ENCODE measurements at regions not wholly inside any gene's neighbourhood (a gene's known extent, or its start where the extent isn't known, plus 50 kb on each side); places are given as distances from the start of the nearest gene placed in this dataset.
"Not testable (repeated sequence)": the region's sequence is repeated elsewhere in the genome, so short reads cannot be mapped to it uniquely, and the experiment has no call there.

DNA sequence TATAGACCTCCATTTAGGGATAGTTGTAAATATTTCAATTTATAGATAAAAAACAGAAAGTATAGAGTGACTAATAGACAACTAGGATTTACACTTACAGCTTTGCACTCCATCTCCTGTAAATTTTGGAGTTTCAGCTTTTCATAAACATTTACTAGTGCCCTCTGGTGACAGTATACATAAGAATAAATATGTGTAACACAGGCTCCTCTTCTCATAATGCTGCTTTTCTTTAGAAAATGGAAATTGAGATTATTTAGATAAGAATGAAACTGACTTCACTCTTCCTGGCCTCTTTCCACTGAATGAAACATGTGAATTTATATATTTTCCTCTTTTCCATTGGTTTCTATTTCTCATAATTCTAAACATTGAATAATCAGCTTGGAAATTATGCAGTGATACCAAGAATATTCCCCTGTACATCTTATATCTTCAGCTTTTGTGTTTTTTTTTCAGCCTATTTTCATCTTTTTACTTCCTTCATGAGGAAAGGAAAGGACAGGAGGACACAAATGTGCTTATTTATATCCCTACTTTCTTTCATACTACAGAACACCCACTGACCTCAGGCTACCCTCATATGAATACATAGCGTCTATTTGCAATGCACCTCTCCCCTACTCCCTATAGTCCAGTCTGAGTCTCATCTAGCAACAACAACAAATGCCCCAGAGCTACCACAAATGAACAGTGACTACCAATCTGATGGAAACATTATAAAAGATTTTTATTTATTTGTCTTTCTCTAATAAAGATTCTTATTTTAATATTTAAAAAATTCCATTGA, 103.1 kb upstream of the CCDC39 start:
- Histone ChIP-seq H3K4me3 (ENCODE audit: low read depth, low read length, poor library complexity, severe bottlenecking) (no peak overlapping the region), H3K4me1 (ENCODE audit: insufficient read depth, low read length, poor library complexity, severe bottlenecking) (no peaks in the 10 kb centered on the region), H3K36me3 (ENCODE audit: insufficient read depth, low read length, poor library complexity, severe bottlenecking) (no peaks in the 10 kb centered on the region), H3K9me3 (ENCODE audit: low read depth, low read length, poor library complexity, severe bottlenecking) (peaks cover 4% of the 10 kb centered on the region), H3K27ac (ENCODE audit: low read depth, low read length, poor library complexity, severe bottlenecking) (no peak overlapping the region), H3K27me3 (replicated peaks; ENCODE audit: insufficient read depth, low read depth, low read length, poor library complexity) (no peaks in the 10 kb centered on the region)
- no TSS peak for BruUV-seq (replicated peaks)
- intact Hi-C loops (cut with micrococcal nuclease; ENCODE audit: unreplicated experiment) = no loop called here
- TF ChIP-seq, protein P1, sequence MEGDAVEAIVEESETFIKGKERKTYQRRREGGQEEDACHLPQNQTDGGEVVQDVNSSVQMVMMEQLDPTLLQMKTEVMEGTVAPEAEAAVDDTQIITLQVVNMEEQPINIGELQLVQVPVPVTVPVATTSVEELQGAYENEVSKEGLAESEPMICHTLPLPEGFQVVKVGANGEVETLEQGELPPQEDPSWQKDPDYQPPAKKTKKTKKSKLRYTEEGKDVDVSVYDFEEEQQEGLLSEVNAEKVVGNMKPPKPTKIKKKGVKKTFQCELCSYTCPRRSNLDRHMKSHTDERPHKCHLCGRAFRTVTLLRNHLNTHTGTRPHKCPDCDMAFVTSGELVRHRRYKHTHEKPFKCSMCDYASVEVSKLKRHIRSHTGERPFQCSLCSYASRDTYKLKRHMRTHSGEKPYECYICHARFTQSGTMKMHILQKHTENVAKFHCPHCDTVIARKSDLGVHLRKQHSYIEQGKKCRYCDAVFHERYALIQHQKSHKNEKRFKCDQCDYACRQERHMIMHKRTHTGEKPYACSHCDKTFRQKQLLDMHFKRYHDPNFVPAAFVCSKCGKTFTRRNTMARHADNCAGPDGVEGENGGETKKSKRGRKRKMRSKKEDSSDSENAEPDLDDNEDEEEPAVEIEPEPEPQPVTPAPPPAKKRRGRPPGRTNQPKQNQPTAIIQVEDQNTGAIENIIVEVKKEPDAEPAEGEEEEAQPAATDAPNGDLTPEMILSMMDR (conservative IDR thresholded peaks at IDR 0.05; ENCODE audit: low read depth, low read length) = peak; percentile 24; the same call in 1 of the 2 replicates
- TF ChIP-seq EZH2 (IDR thresholded peaks at IDR 0.05; ENCODE audit: borderline replicate concordance, low read depth, low read length, poor library complexity, severe bottlenecking) = no peak
- POLR2A ChIA-PET (ENCODE audit: low non-redundant PET) = no interaction called here
- DNase-seq (ENCODE audit: low spot score) = no peak
- CTCF ChIA-PET = no interaction called here

DNA sequence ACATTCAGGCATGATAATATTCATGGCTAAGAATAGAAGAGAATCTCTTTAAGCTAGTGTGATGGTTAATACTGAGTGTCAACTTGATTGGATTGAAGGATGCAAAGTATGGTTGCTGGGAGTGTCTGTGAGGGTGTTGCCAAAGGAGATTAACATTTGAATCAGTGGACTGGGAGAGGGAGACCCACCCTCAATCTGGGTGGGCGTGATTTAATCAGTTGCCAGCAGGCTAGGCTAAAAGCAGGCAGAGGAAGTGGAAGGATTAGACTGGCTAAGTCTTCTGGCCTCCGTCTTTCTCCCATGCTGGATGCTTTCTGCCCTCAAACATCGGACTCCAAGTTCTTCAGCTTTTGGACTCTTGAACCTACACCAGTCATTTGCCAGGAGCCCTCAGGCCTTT, 106.9 kb upstream of the CCDC39 start:
- POLR2A ChIA-PET (ENCODE audit: low non-redundant PET); H3K4me3 ChIP-seq (ENCODE audit: low read depth, low read length, poor library complexity, severe bottlenecking); intact Hi-C loops (cut with micrococcal nuclease; ENCODE audit: unreplicated experiment); H3K27me3 ChIP-seq (replicated peaks; ENCODE audit: insufficient read depth, low read depth, low read length, poor library complexity); H3K36me3 ChIP-seq (ENCODE audit: insufficient read depth, low read length, poor library complexity, severe bottlenecking); H3K9me3 ChIP-seq (ENCODE audit: low read depth, low read length, poor library complexity, severe bottlenecking); DNase-seq (ENCODE audit: low spot score); H3K4me1 ChIP-seq (ENCODE audit: insufficient read depth, low read length, poor library complexity, severe bottlenecking); BruUV-seq (replicated peaks); H3K27ac ChIP-seq (ENCODE audit: low read depth, low read length, poor library complexity, severe bottlenecking); CTCF ChIA-PET: not testable (repeated sequence)

GRCh38 chr3:180789774-180790173, 110.5 kb upstream of the CCDC39 start:
- no peak overlapping the region for H3K27ac ChIP-seq (ENCODE audit: low read depth, low read length, poor library complexity, severe bottlenecking)
- ChIA-PET POLR2A (ENCODE audit: low non-redundant PET) (no interaction called here), CTCF (no interaction called here)
- no peak overlapping the region for H3K4me3 ChIP-seq (ENCODE audit: low read depth, low read length, poor library complexity, severe bottlenecking)
- intact Hi-C loops (cut with micrococcal nuclease; ENCODE audit: unreplicated experiment) = no loop called here
- TF ChIP-seq EZH2 (IDR thresholded peaks at IDR 0.05; ENCODE audit: borderline replicate concordance, low read depth, low read length, poor library complexity, severe bottlenecking) = no peak
- BruUV-seq (replicated peaks) = no TSS peak
- H3K27me3 ChIP-seq (replicated peaks; ENCODE audit: insufficient read depth, low read depth, low read length, poor library complexity) = no peaks in the 10 kb centered on the region
- no peaks in the 10 kb centered on the region for H3K36me3 ChIP-seq (ENCODE audit: insufficient read depth, low read length, poor library complexity, severe bottlenecking)
- DNase-seq (ENCODE audit: low spot score) = no peak
- no peaks in the 10 kb centered on the region for H3K9me3 ChIP-seq (ENCODE audit: low read depth, low read length, poor library complexity, severe bottlenecking)
- no peaks in the 10 kb centered on the region for H3K4me1 ChIP-seq (ENCODE audit: insufficient read depth, low read length, poor library complexity, severe bottlenecking)

DNA sequence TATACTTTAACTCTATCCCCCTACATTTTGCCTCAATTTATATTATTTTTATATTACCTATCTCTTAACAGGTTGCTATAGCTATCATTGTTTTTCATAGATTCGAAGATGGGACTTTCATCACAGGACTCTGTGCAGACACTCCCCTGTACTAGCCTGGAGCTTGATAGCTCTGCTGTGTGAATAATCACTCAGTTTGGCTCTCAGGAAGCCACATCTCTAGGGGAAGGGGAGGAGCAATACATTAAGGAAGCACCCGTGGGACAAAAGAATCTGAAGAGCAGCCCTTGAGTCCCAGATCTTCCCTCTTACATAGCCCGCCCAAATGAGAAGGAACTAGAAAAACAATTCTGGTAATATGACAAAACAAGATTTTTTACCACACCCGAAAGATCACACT, 114.3 kb upstream of the FXR1 start:
- intact Hi-C loops (cut with micrococcal nuclease; ENCODE audit: unreplicated experiment) = no loop called here
- H3K27ac ChIP-seq (ENCODE audit: low read depth, low read length, poor library complexity, severe bottlenecking) = no peak overlapping the region
- H3K9me3 ChIP-seq (ENCODE audit: low read depth, low read length, poor library complexity, severe bottlenecking) = no peaks in the 10 kb centered on the region
- ChIA-PET CTCF (no interaction called here), POLR2A (ENCODE audit: low non-redundant PET) (no interaction called here)
- no peaks in the 10 kb centered on the region for H3K36me3 ChIP-seq (ENCODE audit: insufficient read depth, low read length, poor library complexity, severe bottlenecking)
- H3K4me1 ChIP-seq (ENCODE audit: insufficient read depth, low read length, poor library complexity, severe bottlenecking) = no peaks in the 10 kb centered on the region
- no peak overlapping the region for H3K4me3 ChIP-seq (ENCODE audit: low read depth, low read length, poor library complexity, severe bottlenecking)
- DNase-seq (ENCODE audit: low spot score) = no peak
- no TSS peak for BruUV-seq (replicated peaks)
- no peak for TF ChIP-seq EZH2 (IDR thresholded peaks at IDR 0.05; ENCODE audit: borderline replicate concordance, low read depth, low read length, poor library complexity, severe bottlenecking)
- TF ChIP-seq, protein P1 (conservative IDR thresholded peaks at IDR 0.05; ENCODE audit: low read depth, low read length) = no peak
- H3K27me3 ChIP-seq (replicated peaks; ENCODE audit: insufficient read depth, low read depth, low read length, poor library complexity) = peaks cover 6% of the 10 kb centered on the region

Data from A673 (cell line).